H9 (cell line): ENCODE measurements at regions not wholly inside any gene's neighbourhood (a gene's known extent, or its start where the extent isn't known, plus 50 kb on each side); places are given as distances from the start of the nearest gene placed in this dataset.

Source experiments
- DNase-seq: peaks from one replicate; pipeline ENCODE4 v3.0.0-alpha.2; 2017
- H2AFZ ChIP-seq: one replicate; pipeline ENCODE4 v1.6.1; 2013; ENCODE audit warnings: mild to moderate bottlenecking, low read length, control low read depth, moderate library complexity
- H2AK5ac ChIP-seq: 2 replicates; pipeline ENCODE4 v1.6.1; 2013; ENCODE audit warnings: low read length, control low read depth, mixed read lengths; ENCODE audit not compliant: insufficient read length
- H2BK120ac ChIP-seq: one replicate; pipeline ENCODE4 v1.6.1; 2013; ENCODE audit warnings: low read depth, mild to moderate bottlenecking, low read length, control low read depth, inconsistent platforms; ENCODE audit not compliant: poor library complexity, severe bottlenecking
- H2BK12ac ChIP-seq: 2 replicates; pipeline ENCODE4 v1.6.1; 2013; ENCODE audit warnings: low read length, control low read depth, mixed read lengths, low read depth; ENCODE audit not compliant: insufficient read length
- H2BK15ac ChIP-seq: 2 replicates; pipeline ENCODE4 v1.6.1; 2013; ENCODE audit warnings: low read depth, low read length, control low read depth
- H2BK20ac ChIP-seq: one replicate; pipeline ENCODE4 v1.6.1; 2013; ENCODE audit warnings: low read depth, mild to moderate bottlenecking, low read length, control low read depth, inconsistent platforms; ENCODE audit not compliant: poor library complexity, severe bottlenecking
- H2BK5ac ChIP-seq: 2 replicates; pipeline ENCODE4 v1.6.1; 2013; ENCODE audit warnings: low read length, control low read depth, mixed read lengths; ENCODE audit not compliant: insufficient read length
- H3K14ac ChIP-seq: 2 replicates; pipeline ENCODE4 v1.6.1; 2013; ENCODE audit warnings: low read length, control low read depth; ENCODE audit not compliant: insufficient read depth
- H3K18ac ChIP-seq: 2 replicates; pipeline ENCODE4 v1.6.1; 2013; ENCODE audit warnings: low read depth, mild to moderate bottlenecking, mixed read lengths, low read length, control low read depth; ENCODE audit not compliant: insufficient read length
- H3K23ac ChIP-seq: 2 replicates; pipeline ENCODE4 v1.6.1; 2013; ENCODE audit warnings: low read length, control low read depth, mixed read lengths, low read depth; ENCODE audit not compliant: insufficient read length
- H3K23me2 ChIP-seq: 2 replicates; pipeline ENCODE4 v1.6.1; 2013; ENCODE audit warnings: low read depth, mild to moderate bottlenecking, mixed read lengths, low read length, control low read depth; ENCODE audit not compliant: insufficient read length, poor library complexity, severe bottlenecking
- H3K27ac ChIP-seq: 2 replicates; pipeline ENCODE4 v1.5.1; 2013; ENCODE audit warnings: low read length, control low read depth, mixed read lengths, low read depth; ENCODE audit not compliant: insufficient read length
- H3K27me3 ChIP-seq: 2 replicates; pipeline ENCODE4 v1.6.1; 2013; ENCODE audit warnings: low read length, control low read depth, inconsistent platforms; ENCODE audit not compliant: insufficient read depth
- H3K4ac ChIP-seq: 2 replicates; pipeline ENCODE4 v1.6.1; 2013; ENCODE audit warnings: low read depth, mild to moderate bottlenecking, control low read depth, inconsistent platforms, low read length, moderate library complexity
- H3K4me1 ChIP-seq: 2 replicates; pipeline ENCODE4 v1.6.1; 2013; ENCODE audit warnings: low read length, control low read depth, inconsistent platforms; ENCODE audit not compliant: insufficient read depth
- H3K4me2 ChIP-seq: 2 replicates; pipeline ENCODE4 v1.6.1; 2013; ENCODE audit warnings: low read length, control low read depth, mixed read lengths; ENCODE audit not compliant: insufficient read length, insufficient read depth
- H3K56ac ChIP-seq: 2 replicates; pipeline ENCODE4 v1.6.1; 2013; ENCODE audit warnings: low read depth, mild to moderate bottlenecking, mixed read lengths, low read length, control low read depth; ENCODE audit not compliant: insufficient read length
- H3K79me1 ChIP-seq: 2 replicates; pipeline ENCODE4 v1.6.1; 2013; ENCODE audit warnings: low read depth, mild to moderate bottlenecking, moderate library complexity, low read length, control low read depth, inconsistent platforms; ENCODE audit not compliant: insufficient read depth, poor library complexity, severe bottlenecking
- H3K79me2 ChIP-seq: 2 replicates; pipeline ENCODE4 v1.6.1; 2013; ENCODE audit warnings: low read length, control low read depth, inconsistent platforms; ENCODE audit not compliant: insufficient read depth
- H3K9ac ChIP-seq: 2 replicates; pipeline ENCODE4 v1.6.1; 2013; ENCODE audit warnings: low read length, control low read depth, mixed read lengths; ENCODE audit not compliant: insufficient read length; ENCODE audit errors: extremely low read depth
- H3K9me3 ChIP-seq: one replicate; pipeline ENCODE4 v1.6.1; 2013; ENCODE audit warnings: low read depth, low read length, inconsistent platforms; ENCODE audit not compliant: control insufficient read depth
- H3T11ph ChIP-seq: one replicate; pipeline ENCODE4 v1.6.1; 2013; ENCODE audit warnings: mild to moderate bottlenecking, low read length, control low read depth, inconsistent platforms
- H4K20me1 ChIP-seq: one replicate; pipeline ENCODE4 v1.6.1; 2013; ENCODE audit not compliant: control insufficient read depth, insufficient read length, insufficient read depth
- H4K5ac ChIP-seq: 2 replicates; pipeline ENCODE4 v1.6.1; 2013; ENCODE audit warnings: low read depth, mild to moderate bottlenecking, mixed read lengths, low read length, control low read depth; ENCODE audit not compliant: insufficient read length
- H4K8ac ChIP-seq: replicated peaks from 2 replicates; pipeline ENCODE4 v1.6.1; 2013; ENCODE audit warnings: low read length, control low read depth, mixed read lengths, low read depth; ENCODE audit not compliant: insufficient read length
- H4K91ac ChIP-seq: 2 replicates; pipeline ENCODE4 v1.6.1; 2013; ENCODE audit warnings: low read depth, mild to moderate bottlenecking, moderate library complexity, mixed read lengths, low read length, control low read depth; ENCODE audit not compliant: insufficient read length
- H3K27ac Mint-ChIP-seq, 3 experiments: 2 replicates in 2 of 3; 3 replicates in 1 of 3; pipeline ENCODE4 v1.8.0; 2020 to 2021; ENCODE audit warnings: mixed read lengths in 3 of 3, mild to moderate bottlenecking in 1 of 3, moderate library complexity in 1 of 3
- H3K27me3 Mint-ChIP-seq: 2 replicates; pipeline ENCODE4 v1.8.0; 2021; ENCODE audit warnings: low read depth, mild to moderate bottlenecking, moderate library complexity, mixed read lengths
- H3K36me3 Mint-ChIP-seq, 3 experiments: 2 replicates in 2 of 3; 3 replicates in 1 of 3; pipeline ENCODE4 v1.8.0; 2020 to 2021; ENCODE audit warnings: low read depth in 3 of 3, mixed read lengths in 3 of 3; ENCODE audit not compliant: insufficient read depth in 1 of 3
- H3K4me1 Mint-ChIP-seq, 2 experiments: 2 replicates each; pipeline ENCODE4 v1.8.0; 2020; ENCODE audit warnings: mixed read lengths in 2 of 2
- H3K4me3 Mint-ChIP-seq, 2 experiments: 2 replicates in 1 of 2; 3 replicates in 1 of 2; pipeline ENCODE4 v1.8.0; 2020 to 2021; ENCODE audit warnings: mild to moderate bottlenecking in 2 of 2, mixed read lengths in 2 of 2, moderate library complexity in 1 of 2
- H3K9me3 Mint-ChIP-seq, 2 experiments: 2 replicates in 1 of 2; 3 replicates in 1 of 2; pipeline ENCODE4 v1.8.0; 2020; ENCODE audit warnings: mild to moderate bottlenecking in 2 of 2, mixed read lengths in 2 of 2, moderate library complexity in 1 of 2
- CTCF ChIP-seq: fragments of 200-600 bp; sonication (generic); conservative IDR thresholded peaks from 3 replicates; pipeline ENCODE4 v1.8.0; 2021; ENCODE audit warnings: antibody characterized with exemption, mild to moderate bottlenecking
- WGBS: extraction: QIAGEN DNeasy Blood & Tissue Kit; methylation state at CpG from one replicate; pipeline ENCODE4 v1.1.7; 2013; ENCODE audit warnings: missing lambda C conversion rate, low lambda C conversion rate, mixed read lengths; ENCODE audit not compliant: insufficient read length; ENCODE audit errors: extremely low coverage; 5-methylcytosine and 5-hydroxymethylcytosine counted together

DNA sequence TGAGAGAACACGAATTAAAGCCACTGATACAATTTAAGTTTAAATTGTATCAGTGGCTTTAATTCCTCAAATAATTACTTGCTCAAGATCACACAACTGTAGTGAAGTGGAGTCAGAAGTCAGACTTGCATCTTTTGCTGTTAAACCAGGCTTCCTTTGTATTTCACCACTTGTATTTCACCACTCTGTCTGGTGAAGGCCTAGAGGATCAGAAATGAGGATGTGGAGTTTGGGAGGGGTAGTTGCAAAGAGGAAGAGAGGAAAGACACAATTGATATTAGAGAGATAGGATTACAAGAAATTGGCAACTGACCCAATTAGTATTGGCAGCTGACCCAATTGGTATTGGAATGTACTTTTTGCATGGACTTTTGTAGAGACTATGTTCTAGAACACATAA is 288.1 kb upstream of the GPR149 start:
- Histone ChIP-seq H3K4me2 (no peak overlapping the region), H4K5ac (no peak overlapping the region), H3K4me1 (no peaks in the 10 kb centered on the region), H2BK120ac (no peak overlapping the region), H3K79me2 (no peaks in the 10 kb centered on the region), H2BK5ac (no peak overlapping the region), H3K27me3 (no peaks in the 10 kb centered on the region), H4K91ac (no peak overlapping the region), H3K27ac (no peak overlapping the region), H3K56ac (no peak overlapping the region), H3K79me1 (no peaks in the 10 kb centered on the region), H3K4ac (no peak overlapping the region), H3K14ac (no peak overlapping the region), H2AFZ (no peak overlapping the region), H3T11ph (no peak overlapping the region), H4K8ac (no peak overlapping the region), H2BK20ac (no peak overlapping the region), H2BK12ac (no peak overlapping the region), H2BK15ac (no peak overlapping the region), H3K9me3 (no peaks in the 10 kb centered on the region), H2AK5ac (no peak overlapping the region), H4K20me1 (no peaks in the 10 kb centered on the region), H3K9ac (no peak overlapping the region), H3K23me2 (no peaks in the 10 kb centered on the region), H3K18ac (no peak overlapping the region), H3K23ac (no peak overlapping the region)
- no peaks in the 10 kb centered on the region for H3K36me3 Mint-ChIP-seq
- H3K27ac Mint-ChIP-seq: no peak overlapping the region
- no peaks in the 10 kb centered on the region for H3K9me3 Mint-ChIP-seq
- no peak for TF ChIP-seq CTCF
- H3K4me1 Mint-ChIP-seq: no peaks in the 10 kb centered on the region
- no peaks in the 10 kb centered on the region for H3K27me3 Mint-ChIP-seq
- no peak overlapping the region for H3K4me3 Mint-ChIP-seq
- no peak for DNase-seq
- WGBS: no CpG with 5 or more reads among the region's 1 CpG
